ENCODE measurements at regions not wholly inside any gene's neighbourhood (a gene's known extent, or its start where the extent isn't known, plus 50 kb on each side); places are given as distances from the start of the nearest gene placed in this dataset.

DNA sequence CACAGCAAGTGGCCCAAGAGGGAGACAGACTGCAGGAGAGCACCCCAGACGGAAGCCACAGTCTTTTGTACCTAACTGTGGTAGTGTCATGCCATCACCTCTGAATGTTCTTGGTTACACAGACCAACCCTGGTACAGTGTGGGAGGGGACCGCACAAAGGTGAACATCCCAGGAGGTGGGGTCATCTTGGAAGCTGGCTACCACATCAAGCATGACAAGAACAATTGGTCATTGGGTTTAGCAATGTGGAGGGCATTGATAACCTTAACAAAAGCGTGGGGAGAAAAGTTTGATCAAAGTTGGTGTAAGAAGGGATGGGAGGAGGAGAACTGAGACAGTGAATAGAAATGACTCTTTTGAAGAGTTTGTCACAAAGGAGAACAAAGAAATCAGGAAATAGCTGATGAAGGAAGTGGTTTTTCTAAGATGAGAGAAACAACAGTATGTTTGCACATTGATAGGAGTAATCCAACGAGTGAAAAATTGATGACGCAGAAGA, 87.1 kb upstream of the CACNA1E start:
- CTCF ChIA-PET (ENCODE audit: low intra/inter-chr PET ratio, low total read pairs) = no interaction called here
- Histone ChIP-seq H3K4me2 (ENCODE audit: low read depth, low read length) (no peak overlapping the region), H3K4me1 (ENCODE audit: insufficient read depth, low read length) (no peaks in the 10 kb centered on the region), H3K9ac (ENCODE audit: insufficient read depth, low read depth, low read length) (no peak overlapping the region), H2AFZ (ENCODE audit: low read length) (no peak overlapping the region), H4K20me1 (ENCODE audit: insufficient read depth, low read length) (no peaks in the 10 kb centered on the region), H3K27ac (ENCODE audit: extremely low read length, insufficient read depth, low read length) (no peak overlapping the region), H3K4me3 (replicated peaks in 1 of 3; ENCODE audit: insufficient read depth in 1 of 3, low read depth in 2 of 3, low read length in 3 of 3) (no peak overlapping the region), H3K36me3 (replicated peaks in 1 of 2; ENCODE audit: control insufficient read depth in 1 of 2, insufficient read depth in 2 of 2, low read length in 2 of 2) (no peaks in the 10 kb centered on the region), H3K79me2 (ENCODE audit: insufficient read depth, low read length) (no peaks in the 10 kb centered on the region), H3K27me3 (ENCODE audit: control insufficient read depth in 1 of 2, insufficient read depth in 2 of 2, low read length in 2 of 2) (peaks cover 1 to 5% of the 10 kb centered on the region in 2 experiments; a peak in 2 of 5 replicates), H3K9me3 (ENCODE audit: low read length) (no peaks in the 10 kb centered on the region)
- 26% methylated on average over 5 of the region's 5 CpGs for WGBS (ENCODE audit: low lambda C conversion rate)
- BruUV-seq (replicated peaks) = no TSS peak
- ATAC-seq (no peak), DNase-seq (ENCODE audit: low spot score) (no peak), FAIRE-seq (no peak)
- in situ Hi-C loops (cut with HindIII; ENCODE audit: extremely low pct_ligation_motif_present, low pct_unique_long_range_greater_than_20kb) = no loop called here
- POLR2A ChIA-PET = no interaction called here
- intact Hi-C loops (cut with micrococcal nuclease; ENCODE audit: unreplicated experiment) = no loop called here
- TF ChIP-seq PHB2 (IDR thresholded peaks at IDR 0.05; ENCODE audit: partially characterized antibody) (no peak), NFRKB (IDR thresholded peaks at IDR 0.05) (no peak), ZNF749 (CRISPR knock-in tag; IDR thresholded peaks at IDR 0.05; ENCODE audit: borderline replicate concordance) (no peak)
- TF ChIP-seq, protein P1, sequence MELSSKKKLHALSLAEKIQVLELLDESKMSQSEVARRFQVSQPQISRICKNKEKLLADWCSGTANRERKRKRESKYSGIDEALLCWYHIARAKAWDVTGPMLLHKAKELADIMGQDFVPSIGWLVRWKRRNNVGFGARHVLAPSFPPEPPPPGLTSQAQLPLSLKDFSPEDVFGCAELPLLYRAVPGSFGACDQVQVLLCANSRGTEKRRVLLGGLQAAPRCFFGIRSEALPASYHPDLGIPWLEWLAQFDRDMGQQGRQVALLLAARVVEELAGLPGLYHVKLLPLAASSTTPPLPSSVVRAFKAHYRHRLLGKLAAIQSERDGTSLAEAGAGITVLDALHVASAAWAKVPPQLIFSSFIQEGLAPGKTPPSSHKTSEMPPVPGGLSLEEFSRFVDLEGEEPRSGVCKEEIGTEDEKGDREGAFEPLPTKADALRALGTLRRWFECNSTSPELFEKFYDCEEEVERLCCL (CRISPR knock-in tag; IDR thresholded peaks at IDR 0.05; ENCODE audit: borderline replicate concordance) = no peak

DNA sequence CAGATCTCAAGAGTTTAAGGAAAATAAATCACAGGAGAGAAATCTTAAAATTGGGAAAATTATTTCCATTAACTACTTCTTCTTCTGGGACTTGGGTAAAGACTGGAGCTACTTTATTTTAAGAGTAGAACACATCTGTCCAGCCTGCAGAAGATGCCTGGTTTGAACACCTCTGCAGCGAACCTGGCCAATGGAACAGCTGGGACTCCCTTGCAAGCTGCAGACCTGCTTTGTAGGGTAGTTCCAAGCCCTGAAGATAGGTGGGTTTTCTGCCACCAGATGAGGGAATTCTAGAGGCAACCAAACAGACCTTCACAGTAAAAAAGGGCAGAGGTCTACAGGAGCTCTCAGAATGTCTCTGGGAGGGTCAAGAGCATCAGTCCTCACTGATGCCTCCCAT, 86.5 kb upstream of the CACNA1E start:
- no peaks in the 10 kb centered on the region for H4K20me1 ChIP-seq (ENCODE audit: insufficient read depth, low read length)
- no peak overlapping the region for H3K9ac ChIP-seq (ENCODE audit: insufficient read depth, low read depth, low read length)
- no peaks in the 10 kb centered on the region for H3K9me3 ChIP-seq (ENCODE audit: low read length)
- POLR2A ChIA-PET = no interaction called here
- FAIRE-seq = no peak
- CTCF ChIA-PET (ENCODE audit: low intra/inter-chr PET ratio, low total read pairs) = no interaction called here
- WGBS (ENCODE audit: low lambda C conversion rate) = 0% methylated on average over 1 of the region's 1 CpG
- no peaks in the 10 kb centered on the region for H3K4me1 ChIP-seq (ENCODE audit: insufficient read depth, low read length)
- H3K4me3 ChIP-seq (replicated peaks in 1 of 3; ENCODE audit: insufficient read depth in 1 of 3, low read depth in 2 of 3, low read length in 3 of 3) = no peak overlapping the region
- H3K4me2 ChIP-seq (ENCODE audit: low read depth, low read length) = no peak overlapping the region
- no TSS peak for BruUV-seq (replicated peaks)
- in situ Hi-C loops (cut with HindIII; ENCODE audit: extremely low pct_ligation_motif_present, low pct_unique_long_range_greater_than_20kb) (no loop called here), intact Hi-C loops (cut with micrococcal nuclease; ENCODE audit: unreplicated experiment) (no loop called here)
- H3K27ac ChIP-seq (ENCODE audit: extremely low read length, insufficient read depth, low read length) = no peak overlapping the region
- DNase-seq (ENCODE audit: low spot score) = no peak
- no peaks in the 10 kb centered on the region for H3K36me3 ChIP-seq (replicated peaks in 1 of 2; ENCODE audit: control insufficient read depth in 1 of 2, insufficient read depth in 2 of 2, low read length in 2 of 2)
- no peaks in the 10 kb centered on the region for H3K79me2 ChIP-seq (ENCODE audit: insufficient read depth, low read length)
- peaks cover 1 to 5% of the 10 kb centered on the region in 2 experiments; a peak in 2 of 5 replicates for H3K27me3 ChIP-seq (ENCODE audit: control insufficient read depth in 1 of 2, insufficient read depth in 2 of 2, low read length in 2 of 2)
- ATAC-seq = no peak
- no peak overlapping the region for H2AFZ ChIP-seq (ENCODE audit: low read length)
- TF ChIP-seq ZNF549 (CRISPR knock-in tag; IDR thresholded peaks at IDR 0.05) (no peak), ZSCAN30 (CRISPR knock-in tag; IDR thresholded peaks at IDR 0.05) (no peak), HMG20A (CRISPR knock-in tag; IDR thresholded peaks at IDR 0.05; ENCODE audit: borderline replicate concordance) (no peak), ZNF678 (CRISPR knock-in tag; IDR thresholded peaks at IDR 0.05) (no peak), ZNF570 (CRISPR knock-in tag; IDR thresholded peaks at IDR 0.05; ENCODE audit: borderline replicate concordance) (no peak), GTF3A (CRISPR knock-in tag; conservative IDR thresholded peaks at IDR 0.05) (no peak), ZNF724P (CRISPR knock-in tag; IDR thresholded peaks at IDR 0.05; ENCODE audit: borderline replicate concordance) (no peak), KDM4B (CRISPR knock-in tag; IDR thresholded peaks at IDR 0.05) (no peak), HNF4G (IDR thresholded peaks at IDR 0.05; ENCODE audit: borderline replicate concordance, low read depth, low read length) (no peak), HNF4G (CRISPR knock-in tag; IDR thresholded peaks at IDR 0.05; ENCODE audit: borderline replicate concordance, low read depth) (no peak)
- TF ChIP-seq, protein P2, sequence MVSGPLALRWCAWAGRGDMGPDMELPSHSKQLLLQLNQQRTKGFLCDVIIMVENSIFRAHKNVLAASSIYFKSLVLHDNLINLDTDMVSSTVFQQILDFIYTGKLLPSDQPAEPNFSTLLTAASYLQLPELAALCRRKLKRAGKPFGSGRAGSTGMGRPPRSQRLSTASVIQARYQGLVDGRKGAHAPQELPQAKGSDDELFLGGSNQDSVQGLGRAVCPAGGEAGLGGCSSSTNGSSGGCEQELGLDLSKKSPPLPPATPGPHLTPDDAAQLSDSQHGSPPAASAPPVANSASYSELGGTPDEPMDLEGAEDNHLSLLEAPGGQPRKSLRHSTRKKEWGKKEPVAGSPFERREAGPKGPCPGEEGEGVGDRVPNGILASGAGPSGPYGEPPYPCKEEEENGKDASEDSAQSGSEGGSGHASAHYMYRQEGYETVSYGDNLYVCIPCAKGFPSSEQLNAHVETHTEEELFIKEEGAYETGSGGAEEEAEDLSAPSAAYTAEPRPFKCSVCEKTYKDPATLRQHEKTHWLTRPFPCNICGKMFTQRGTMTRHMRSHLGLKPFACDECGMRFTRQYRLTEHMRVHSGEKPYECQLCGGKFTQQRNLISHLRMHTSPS (CRISPR knock-in tag; IDR thresholded peaks at IDR 0.05; ENCODE audit: low read depth) = no peak
- TF ChIP-seq, protein P3, sequence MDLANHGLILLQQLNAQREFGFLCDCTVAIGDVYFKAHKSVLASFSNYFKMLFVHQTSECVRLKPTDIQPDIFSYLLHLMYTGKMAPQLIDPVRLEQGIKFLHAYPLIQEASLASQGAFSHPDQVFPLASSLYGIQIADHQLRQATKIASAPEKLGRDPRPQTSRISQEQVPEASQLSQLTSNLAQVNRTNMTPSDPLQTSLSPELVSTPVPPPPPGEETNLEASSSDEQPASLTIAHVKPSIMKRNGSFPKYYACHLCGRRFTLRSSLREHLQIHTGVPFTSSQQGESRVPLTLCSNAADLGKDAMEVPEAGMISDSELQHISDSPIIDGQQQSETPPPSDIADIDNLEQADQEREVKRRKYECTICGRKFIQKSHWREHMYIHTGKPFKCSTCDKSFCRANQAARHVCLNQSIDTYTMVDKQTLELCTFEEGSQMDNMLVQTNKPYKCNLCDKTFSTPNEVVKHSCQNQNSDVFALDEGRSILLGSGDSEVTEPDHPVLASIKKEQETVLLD (CRISPR knock-in tag; IDR thresholded peaks at IDR 0.05; ENCODE audit: low read depth) = no peak
